ENCODE measurements at regions not wholly inside any gene's neighbourhood (a gene's known extent, or its start where the extent isn't known, plus 50 kb on each side); places are given as distances from the start of the nearest gene placed in this dataset.

GRCh38 chr16:6967796-6968320 is 364.8 kb upstream of the RBFOX1 start:
- no peak for TF ChIP-seq POLR2A (IDR thresholded peaks at IDR 0.05)
- TF ChIP-seq, protein P1, sequence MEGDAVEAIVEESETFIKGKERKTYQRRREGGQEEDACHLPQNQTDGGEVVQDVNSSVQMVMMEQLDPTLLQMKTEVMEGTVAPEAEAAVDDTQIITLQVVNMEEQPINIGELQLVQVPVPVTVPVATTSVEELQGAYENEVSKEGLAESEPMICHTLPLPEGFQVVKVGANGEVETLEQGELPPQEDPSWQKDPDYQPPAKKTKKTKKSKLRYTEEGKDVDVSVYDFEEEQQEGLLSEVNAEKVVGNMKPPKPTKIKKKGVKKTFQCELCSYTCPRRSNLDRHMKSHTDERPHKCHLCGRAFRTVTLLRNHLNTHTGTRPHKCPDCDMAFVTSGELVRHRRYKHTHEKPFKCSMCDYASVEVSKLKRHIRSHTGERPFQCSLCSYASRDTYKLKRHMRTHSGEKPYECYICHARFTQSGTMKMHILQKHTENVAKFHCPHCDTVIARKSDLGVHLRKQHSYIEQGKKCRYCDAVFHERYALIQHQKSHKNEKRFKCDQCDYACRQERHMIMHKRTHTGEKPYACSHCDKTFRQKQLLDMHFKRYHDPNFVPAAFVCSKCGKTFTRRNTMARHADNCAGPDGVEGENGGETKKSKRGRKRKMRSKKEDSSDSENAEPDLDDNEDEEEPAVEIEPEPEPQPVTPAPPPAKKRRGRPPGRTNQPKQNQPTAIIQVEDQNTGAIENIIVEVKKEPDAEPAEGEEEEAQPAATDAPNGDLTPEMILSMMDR (IDR thresholded peaks at IDR 0.05): no peak
- H3K4me3 ChIP-seq: no peak overlapping the region
- WGBS, 2 donors: 57 to 65% methylated on average over 10 of the region's 10 CpGs
- H3K27ac ChIP-seq: no peak overlapping the region
- no peaks in the 10 kb centered on the region for H3K27me3 ChIP-seq
- intact Hi-C loops (cut with DNase I; ENCODE audit: low total_unique reads): no loop called here
- no peaks in the 10 kb centered on the region for H3K4me1 ChIP-seq
- no peaks in the 10 kb centered on the region for H3K9me3 ChIP-seq
- no peaks in the 10 kb centered on the region for H3K36me3 ChIP-seq (ENCODE audit: low read depth, missing control alignments)
- DNase-seq: no peak

GRCh38 chr16:6966925-6967324 is 365.7 kb upstream of the RBFOX1 start:
- no peak for DNase-seq
- no peaks in the 10 kb centered on the region for H3K36me3 ChIP-seq (ENCODE audit: low read depth, missing control alignments)
- H3K4me1 ChIP-seq: no peaks in the 10 kb centered on the region
- no peak for TF ChIP-seq POLR2A (IDR thresholded peaks at IDR 0.05)
- TF ChIP-seq, protein P1 (IDR thresholded peaks at IDR 0.05): no peak
- no peaks in the 10 kb centered on the region for H3K9me3 ChIP-seq
- H3K27ac ChIP-seq: no peak overlapping the region
- no peak overlapping the region for H3K4me3 ChIP-seq
- WGBS, 2 donors: 81 to 89% methylated on average over 1 of the region's 1 CpG
- H3K27me3 ChIP-seq: no peaks in the 10 kb centered on the region
- intact Hi-C loops (cut with DNase I; ENCODE audit: low total_unique reads): no loop called here

GRCh38 chr16:6964679-6965078 is 368.0 kb upstream of the RBFOX1 start:
- no peak for DNase-seq
- no peaks in the 10 kb centered on the region for H3K4me1 ChIP-seq
- TF ChIP-seq POLR2A (IDR thresholded peaks at IDR 0.05): no peak
- TF ChIP-seq, protein P1 (IDR thresholded peaks at IDR 0.05): no peak
- H3K4me3 ChIP-seq: no peak overlapping the region
- no peaks in the 10 kb centered on the region for H3K36me3 ChIP-seq (ENCODE audit: low read depth, missing control alignments)
- no peaks in the 10 kb centered on the region for H3K9me3 ChIP-seq
- intact Hi-C loops (cut with DNase I; ENCODE audit: low total_unique reads): no loop called here
- H3K27me3 ChIP-seq: no peaks in the 10 kb centered on the region
- 56 to 84% methylated on average over 5 of the region's 5 CpGs for WGBS, 2 donors
- H3K27ac ChIP-seq: no peak overlapping the region

GRCh38 chr16:6961704-6962103 is 370.9 kb upstream of the RBFOX1 start:
- Histone ChIP-seq H3K4me3 (no peak overlapping the region), H3K36me3 (ENCODE audit: low read depth, missing control alignments) (no peaks in the 10 kb centered on the region), H3K9me3 (no peaks in the 10 kb centered on the region), H3K4me1 (no peaks in the 10 kb centered on the region), H3K27me3 (no peaks in the 10 kb centered on the region), H3K27ac (no peak overlapping the region)
- intact Hi-C loops (cut with DNase I; ENCODE audit: low total_unique reads): no loop called here
- TF ChIP-seq, protein P1 (IDR thresholded peaks at IDR 0.05): no peak
- TF ChIP-seq POLR2A (IDR thresholded peaks at IDR 0.05): no peak
- WGBS, 2 donors: 61 to 76% methylated on average over 3 of the region's 3 CpGs
- DNase-seq: no peak

- intact Hi-C loops (cut with DNase I; ENCODE audit: low total_unique reads): no loop called here
- Histone ChIP-seq H3K4me1 (no peaks in the 10 kb centered on the region), H3K9me3 (no peaks in the 10 kb centered on the region), H3K4me3 (no peak overlapping the region), H3K27ac (no peak overlapping the region), H3K36me3 (ENCODE audit: low read depth, missing control alignments) (no peaks in the 10 kb centered on the region), H3K27me3 (no peaks in the 10 kb centered on the region)
- TF ChIP-seq, protein P1 (IDR thresholded peaks at IDR 0.05): no peak
- no peak for TF ChIP-seq POLR2A (IDR thresholded peaks at IDR 0.05)
- DNase-seq: no peak
- WGBS, 2 donors: 70 to 80% methylated on average over 8 of the region's 8 CpGs
Measured at GRCh38 chr16:6958184-6958583, 374.5 kb upstream of the RBFOX1 start.
